H9 (cell line): ENCODE measurements at regions not wholly inside any gene's neighbourhood (a gene's known extent, or its start where the extent isn't known, plus 50 kb on each side); places are given as distances from the start of the nearest gene placed in this dataset.

ENCODE experiments used
- DNase-seq: peaks from one replicate; pipeline ENCODE4 v3.0.0-alpha.2; 2017
- H2AFZ ChIP-seq: one replicate; pipeline ENCODE4 v1.6.1; 2013; ENCODE audit warnings: mild to moderate bottlenecking, low read length, control low read depth, moderate library complexity
- H2AK5ac ChIP-seq: 2 replicates; pipeline ENCODE4 v1.6.1; 2013; ENCODE audit warnings: low read length, control low read depth, mixed read lengths; ENCODE audit not compliant: insufficient read length
- H2BK120ac ChIP-seq: one replicate; pipeline ENCODE4 v1.6.1; 2013; ENCODE audit warnings: low read depth, mild to moderate bottlenecking, low read length, control low read depth, inconsistent platforms; ENCODE audit not compliant: poor library complexity, severe bottlenecking
- H2BK12ac ChIP-seq: 2 replicates; pipeline ENCODE4 v1.6.1; 2013; ENCODE audit warnings: low read length, control low read depth, mixed read lengths, low read depth; ENCODE audit not compliant: insufficient read length
- H2BK15ac ChIP-seq: 2 replicates; pipeline ENCODE4 v1.6.1; 2013; ENCODE audit warnings: low read depth, low read length, control low read depth
- H2BK20ac ChIP-seq: one replicate; pipeline ENCODE4 v1.6.1; 2013; ENCODE audit warnings: low read depth, mild to moderate bottlenecking, low read length, control low read depth, inconsistent platforms; ENCODE audit not compliant: poor library complexity, severe bottlenecking
- H2BK5ac ChIP-seq: 2 replicates; pipeline ENCODE4 v1.6.1; 2013; ENCODE audit warnings: low read length, control low read depth, mixed read lengths; ENCODE audit not compliant: insufficient read length
- H3K14ac ChIP-seq: 2 replicates; pipeline ENCODE4 v1.6.1; 2013; ENCODE audit warnings: low read length, control low read depth; ENCODE audit not compliant: insufficient read depth
- H3K18ac ChIP-seq: 2 replicates; pipeline ENCODE4 v1.6.1; 2013; ENCODE audit warnings: low read depth, mild to moderate bottlenecking, mixed read lengths, low read length, control low read depth; ENCODE audit not compliant: insufficient read length
- H3K23ac ChIP-seq: 2 replicates; pipeline ENCODE4 v1.6.1; 2013; ENCODE audit warnings: low read length, control low read depth, mixed read lengths, low read depth; ENCODE audit not compliant: insufficient read length
- H3K23me2 ChIP-seq: 2 replicates; pipeline ENCODE4 v1.6.1; 2013; ENCODE audit warnings: low read depth, mild to moderate bottlenecking, mixed read lengths, low read length, control low read depth; ENCODE audit not compliant: insufficient read length, poor library complexity, severe bottlenecking
- H3K27ac ChIP-seq: 2 replicates; pipeline ENCODE4 v1.5.1; 2013; ENCODE audit warnings: low read length, control low read depth, mixed read lengths, low read depth; ENCODE audit not compliant: insufficient read length
- H3K27me3 ChIP-seq: 2 replicates; pipeline ENCODE4 v1.6.1; 2013; ENCODE audit warnings: low read length, control low read depth, inconsistent platforms; ENCODE audit not compliant: insufficient read depth
- H3K4ac ChIP-seq: 2 replicates; pipeline ENCODE4 v1.6.1; 2013; ENCODE audit warnings: low read depth, mild to moderate bottlenecking, control low read depth, inconsistent platforms, low read length, moderate library complexity
- H3K4me1 ChIP-seq: 2 replicates; pipeline ENCODE4 v1.6.1; 2013; ENCODE audit warnings: low read length, control low read depth, inconsistent platforms; ENCODE audit not compliant: insufficient read depth
- H3K4me2 ChIP-seq: 2 replicates; pipeline ENCODE4 v1.6.1; 2013; ENCODE audit warnings: low read length, control low read depth, mixed read lengths; ENCODE audit not compliant: insufficient read length, insufficient read depth
- H3K56ac ChIP-seq: 2 replicates; pipeline ENCODE4 v1.6.1; 2013; ENCODE audit warnings: low read depth, mild to moderate bottlenecking, mixed read lengths, low read length, control low read depth; ENCODE audit not compliant: insufficient read length
- H3K79me1 ChIP-seq: 2 replicates; pipeline ENCODE4 v1.6.1; 2013; ENCODE audit warnings: low read depth, mild to moderate bottlenecking, moderate library complexity, low read length, control low read depth, inconsistent platforms; ENCODE audit not compliant: insufficient read depth, poor library complexity, severe bottlenecking
- H3K79me2 ChIP-seq: 2 replicates; pipeline ENCODE4 v1.6.1; 2013; ENCODE audit warnings: low read length, control low read depth, inconsistent platforms; ENCODE audit not compliant: insufficient read depth
- H3K9ac ChIP-seq: 2 replicates; pipeline ENCODE4 v1.6.1; 2013; ENCODE audit warnings: low read length, control low read depth, mixed read lengths; ENCODE audit not compliant: insufficient read length; ENCODE audit errors: extremely low read depth
- H3K9me3 ChIP-seq: one replicate; pipeline ENCODE4 v1.6.1; 2013; ENCODE audit warnings: low read depth, low read length, inconsistent platforms; ENCODE audit not compliant: control insufficient read depth
- H3T11ph ChIP-seq: one replicate; pipeline ENCODE4 v1.6.1; 2013; ENCODE audit warnings: mild to moderate bottlenecking, low read length, control low read depth, inconsistent platforms
- H4K20me1 ChIP-seq: one replicate; pipeline ENCODE4 v1.6.1; 2013; ENCODE audit not compliant: control insufficient read depth, insufficient read length, insufficient read depth
- H4K5ac ChIP-seq: 2 replicates; pipeline ENCODE4 v1.6.1; 2013; ENCODE audit warnings: low read depth, mild to moderate bottlenecking, mixed read lengths, low read length, control low read depth; ENCODE audit not compliant: insufficient read length
- H4K8ac ChIP-seq: replicated peaks from 2 replicates; pipeline ENCODE4 v1.6.1; 2013; ENCODE audit warnings: low read length, control low read depth, mixed read lengths, low read depth; ENCODE audit not compliant: insufficient read length
- H4K91ac ChIP-seq: 2 replicates; pipeline ENCODE4 v1.6.1; 2013; ENCODE audit warnings: low read depth, mild to moderate bottlenecking, moderate library complexity, mixed read lengths, low read length, control low read depth; ENCODE audit not compliant: insufficient read length
- H3K27ac Mint-ChIP-seq, 3 experiments: 2 replicates in 2 of 3; 3 replicates in 1 of 3; pipeline ENCODE4 v1.8.0; 2020 to 2021; ENCODE audit warnings: mixed read lengths in 3 of 3, mild to moderate bottlenecking in 1 of 3, moderate library complexity in 1 of 3
- H3K27me3 Mint-ChIP-seq: 2 replicates; pipeline ENCODE4 v1.8.0; 2021; ENCODE audit warnings: low read depth, mild to moderate bottlenecking, moderate library complexity, mixed read lengths
- H3K36me3 Mint-ChIP-seq, 3 experiments: 2 replicates in 2 of 3; 3 replicates in 1 of 3; pipeline ENCODE4 v1.8.0; 2020 to 2021; ENCODE audit warnings: low read depth in 3 of 3, mixed read lengths in 3 of 3; ENCODE audit not compliant: insufficient read depth in 1 of 3
- H3K4me1 Mint-ChIP-seq, 2 experiments: 2 replicates each; pipeline ENCODE4 v1.8.0; 2020; ENCODE audit warnings: mixed read lengths in 2 of 2
- H3K4me3 Mint-ChIP-seq, 2 experiments: 2 replicates in 1 of 2; 3 replicates in 1 of 2; pipeline ENCODE4 v1.8.0; 2020 to 2021; ENCODE audit warnings: mild to moderate bottlenecking in 2 of 2, mixed read lengths in 2 of 2, moderate library complexity in 1 of 2
- H3K9me3 Mint-ChIP-seq, 2 experiments: 2 replicates in 1 of 2; 3 replicates in 1 of 2; pipeline ENCODE4 v1.8.0; 2020; ENCODE audit warnings: mild to moderate bottlenecking in 2 of 2, mixed read lengths in 2 of 2, moderate library complexity in 1 of 2
- WGBS: extraction: QIAGEN DNeasy Blood & Tissue Kit; methylation state at CpG from one replicate; pipeline ENCODE4 v1.1.7; 2013; ENCODE audit warnings: missing lambda C conversion rate, low lambda C conversion rate, mixed read lengths; ENCODE audit not compliant: insufficient read length; ENCODE audit errors: extremely low coverage; 5-methylcytosine and 5-hydroxymethylcytosine counted together
- TF ChIP-seq, protein P1 (sequence below): fragments of 200-600 bp; sonication (generic); conservative IDR thresholded peaks from 3 replicates; pipeline ENCODE4 v1.8.0; 2021; ENCODE audit warnings: antibody characterized with exemption, mild to moderate bottlenecking

GRCh38 chr7:81221527-81222217 lies 302.8 kb upstream of the SEMA3C start:
- Histone ChIP-seq H3K14ac (no peak overlapping the region), H4K8ac (no peak overlapping the region), H2BK20ac (no peak overlapping the region), H3K4me2 (no peak overlapping the region), H3K9me3 (no peaks in the 10 kb centered on the region), H4K91ac (no peak overlapping the region), H2AK5ac (no peak overlapping the region), H3K18ac (no peak overlapping the region), H3K23me2 (no peaks in the 10 kb centered on the region), H4K20me1 (no peaks in the 10 kb centered on the region), H3K79me1 (no peaks in the 10 kb centered on the region), H3K56ac (no peak overlapping the region), H2AFZ (no peak overlapping the region), H2BK12ac (no peak overlapping the region), H3K9ac (no peak overlapping the region), H3K4ac (no peak overlapping the region), H3K23ac (no peak overlapping the region), H3T11ph (no peak overlapping the region), H3K79me2 (no peaks in the 10 kb centered on the region), H3K27ac (no peak overlapping the region), H2BK120ac (no peak overlapping the region), H2BK15ac (no peak overlapping the region), H3K4me1 (no peaks in the 10 kb centered on the region), H2BK5ac (no peak overlapping the region), H3K27me3 (no peaks in the 10 kb centered on the region), H4K5ac (no peak overlapping the region)
- H3K9me3 Mint-ChIP-seq = peaks cover 28 to 29% of the 10 kb centered on the region in 2 experiments
- DNase-seq = no peak
- no peaks in the 10 kb centered on the region for H3K4me1 Mint-ChIP-seq
- H3K27ac Mint-ChIP-seq = no peak overlapping the region
- TF ChIP-seq, protein P1, sequence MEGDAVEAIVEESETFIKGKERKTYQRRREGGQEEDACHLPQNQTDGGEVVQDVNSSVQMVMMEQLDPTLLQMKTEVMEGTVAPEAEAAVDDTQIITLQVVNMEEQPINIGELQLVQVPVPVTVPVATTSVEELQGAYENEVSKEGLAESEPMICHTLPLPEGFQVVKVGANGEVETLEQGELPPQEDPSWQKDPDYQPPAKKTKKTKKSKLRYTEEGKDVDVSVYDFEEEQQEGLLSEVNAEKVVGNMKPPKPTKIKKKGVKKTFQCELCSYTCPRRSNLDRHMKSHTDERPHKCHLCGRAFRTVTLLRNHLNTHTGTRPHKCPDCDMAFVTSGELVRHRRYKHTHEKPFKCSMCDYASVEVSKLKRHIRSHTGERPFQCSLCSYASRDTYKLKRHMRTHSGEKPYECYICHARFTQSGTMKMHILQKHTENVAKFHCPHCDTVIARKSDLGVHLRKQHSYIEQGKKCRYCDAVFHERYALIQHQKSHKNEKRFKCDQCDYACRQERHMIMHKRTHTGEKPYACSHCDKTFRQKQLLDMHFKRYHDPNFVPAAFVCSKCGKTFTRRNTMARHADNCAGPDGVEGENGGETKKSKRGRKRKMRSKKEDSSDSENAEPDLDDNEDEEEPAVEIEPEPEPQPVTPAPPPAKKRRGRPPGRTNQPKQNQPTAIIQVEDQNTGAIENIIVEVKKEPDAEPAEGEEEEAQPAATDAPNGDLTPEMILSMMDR = no peak
- H3K4me3 Mint-ChIP-seq = no peak overlapping the region
- H3K36me3 Mint-ChIP-seq = peaks cover 17 to 27% (median 25%) of the 10 kb centered on the region in 3 experiments
- H3K27me3 Mint-ChIP-seq = no peaks in the 10 kb centered on the region
- WGBS = no CpG with 5 or more reads among the region's 3 CpGs
